ENCODE measurements at regions not wholly inside any gene's neighbourhood (a gene's known extent, or its start where the extent isn't known, plus 50 kb on each side); places are given as distances from the start of the nearest gene placed in this dataset.

- BruUV-seq (replicated peaks), result no TSS peak
- no peak overlapping the region for H3K4me2 ChIP-seq (ENCODE audit: low read length)
- DNase-seq (ENCODE audit: low read depth, low spot score) (no peak), ATAC-seq (no peak)
- ChIA-PET CTCF (no interaction called here), RAD21 (ENCODE audit: low non-redundant PET in 1 of 2, low total read pairs in 2 of 2, uncharacterized antibody in 2 of 2, unreplicated experiment in 2 of 2) (no interaction called here), POLR2A (no interaction called here)
- no peak overlapping the region for H3K4me3 ChIP-seq (replicated peaks in 1 of 2; ENCODE audit: low read depth in 1 of 2, low read length in 2 of 2)
- no peak for TF ChIP-seq EGR1 (IDR thresholded peaks at IDR 0.05; ENCODE audit: low read depth)
- TF ChIP-seq POLR2AphosphoS5 (IDR thresholded peaks at IDR 0.05; ENCODE audit: low read depth, low read length), result no peak
- no peak for TF ChIP-seq ZBTB33 (IDR thresholded peaks at IDR 0.05; ENCODE audit: extremely low read depth, insufficient replicate concordance, low read length)
- TF ChIP-seq ELF1 (IDR thresholded peaks at IDR 0.05; ENCODE audit: borderline replicate concordance, low read depth), result no peak
- no peak for TF ChIP-seq RAD21 (IDR thresholded peaks at IDR 0.05; ENCODE audit: low read depth)
- no peak for TF ChIP-seq POLR2A (IDR thresholded peaks at IDR 0.05; ENCODE audit: borderline replicate concordance, extremely low read depth, insufficient read depth, insufficient read length)
- TF ChIP-seq YY1 (IDR thresholded peaks at IDR 0.05; ENCODE audit: extremely low read depth, insufficient replicate concordance, low read depth, low read length), result no peak
- no peak for TF ChIP-seq REST (IDR thresholded peaks at IDR 0.05; ENCODE audit: low read depth)
- TF ChIP-seq CBX3 (IDR thresholded peaks at IDR 0.05; ENCODE audit: low read depth), result no peak
- H2AFZ ChIP-seq (ENCODE audit: low read depth, low read length, poor library complexity, severe bottlenecking), result no peak overlapping the region
- H3K27me3 ChIP-seq (ENCODE audit: insufficient read depth, low read length), result no peaks in the 10 kb centered on the region
- no peaks in the 10 kb centered on the region for H3K36me3 ChIP-seq (ENCODE audit: control insufficient read depth in 1 of 2, insufficient read depth in 2 of 2, low read length in 2 of 2)
- no peaks in the 10 kb centered on the region for H3K79me2 ChIP-seq (ENCODE audit: insufficient read depth, low read length)
- H3K4me1 ChIP-seq (ENCODE audit: control insufficient read depth in 1 of 2, insufficient read depth in 2 of 2, low read length in 2 of 2), result no peaks in the 10 kb centered on the region
- H3K9me3 ChIP-seq (ENCODE audit: control insufficient read depth in 1 of 2, insufficient read depth in 1 of 2, low read depth in 1 of 2, low read length in 2 of 2), result peaks cover 0 to 8% of the 10 kb centered on the region in 2 experiments; a peak in 2 of 4 replicates
- intact Hi-C loops (cut with micrococcal nuclease), result no loop called here
- H3K9ac ChIP-seq (ENCODE audit: low read length), result no peak overlapping the region
- H3K27ac ChIP-seq (ENCODE audit: low read depth, low read length), result no peak overlapping the region
- H4K20me1 ChIP-seq (ENCODE audit: insufficient read depth), result no peaks in the 10 kb centered on the region
- H3K9me2 ChIP-seq (ENCODE audit: insufficient read depth), result no peaks in the 10 kb centered on the region
Observed at GRCh38 chr6:168381726-168382458, 59.1 kb upstream of the SMOC2 start.

Data from HCT116 (cell line).